Brain microvascular endothelial cell (primary cell): ENCODE measurements at regions not wholly inside any gene's neighbourhood (a gene's known extent, or its start where the extent isn't known, plus 50 kb on each side); places are given as distances from the start of the nearest gene placed in this dataset.
"Not testable (repeated sequence)": the region's sequence is repeated elsewhere in the genome, so short reads cannot be mapped to it uniquely, and the experiment has no call there.

Source experiments
- DNase-seq: peaks from one replicate; pipeline ENCODE4 v3.0.0-alpha.2; 2020
- H3K27ac ChIP-seq: fragments of 250-450 bp; sonication (Bioruptor Pico); 2 replicates; pipeline ENCODE4 v1.5.1; 2020; ENCODE audit warnings: mild to moderate bottlenecking, moderate library complexity
- H3K27me3 ChIP-seq: fragments of 250-450 bp; sonication (Bioruptor Pico); replicated peaks from 2 replicates; pipeline ENCODE4 v1.5.1; 2020; ENCODE audit warnings: mild to moderate bottlenecking
- H3K36me3 ChIP-seq: fragments of 250-450 bp; sonication (Bioruptor Pico); replicated peaks from 2 replicates; pipeline ENCODE4 v1.5.1; 2020; ENCODE audit warnings: mild to moderate bottlenecking
- H3K4me3 ChIP-seq: 2 replicates; pipeline ENCODE4 v1.5.1; 2011; ENCODE audit warnings: low read depth, mild to moderate bottlenecking, control low read depth, low read length, moderate library complexity
- CTCF ChIP-seq: IDR thresholded peaks from 2 replicates; pipeline ENCODE4 v1.5.1; 2011; ENCODE audit warnings: low read depth, mild to moderate bottlenecking, moderate library complexity, low read length, control low read depth, inconsistent platforms; ENCODE audit errors: missing control alignments
- in situ Hi-C: cut with HindIII; loops from 2 replicates; pipeline ENCODE4 v1.10.0; 2017; ENCODE audit warnings: low sequenced_read_pairs, low pct_ligation_motif_present

- not testable (repeated sequence) for DNase-seq
These were observed 479.7 kb upstream of the SLITRK5 start for GRCh38 chr13:87191485-87191884.

GRCh38 chr13:87198371-87198770, 472.8 kb upstream of the SLITRK5 start:
- in situ Hi-C loops: no loop called here
- no peak for TF ChIP-seq CTCF
- Histone ChIP-seq H3K36me3 (no peaks in the 10 kb centered on the region), H3K27me3 (no peaks in the 10 kb centered on the region), H3K27ac (no peak overlapping the region), H3K4me3 (no peak overlapping the region)
- no peak for DNase-seq

More at GRCh38 chr13:87191485-87191884, 479.7 kb upstream of the SLITRK5 start:
- H3K27me3 ChIP-seq, in situ Hi-C loops, H3K27ac ChIP-seq, H3K36me3 ChIP-seq, H3K4me3 ChIP-seq: not testable (repeated sequence)

GRCh38 chr13:87206708-87207107, 464.5 kb upstream of the SLITRK5 start:
- Histone ChIP-seq H3K27me3 (no peaks in the 10 kb centered on the region), H3K36me3 (no peaks in the 10 kb centered on the region), H3K4me3 (no peak overlapping the region), H3K27ac (no peak overlapping the region)
- TF ChIP-seq CTCF: no peak
- no peak for DNase-seq
- in situ Hi-C loops: no loop called here

GRCh38 chr13:87207280-87208003, 463.7 kb upstream of the SLITRK5 start:
- no peak overlapping the region for H3K27ac ChIP-seq
- TF ChIP-seq CTCF: no peak
- in situ Hi-C loops: no loop called here

GRCh38 chr13:87208636-87209035, 462.5 kb upstream of the SLITRK5 start:
- TF ChIP-seq CTCF: no peak
- in situ Hi-C loops: no loop called here
- Histone ChIP-seq H3K36me3 (no peaks in the 10 kb centered on the region), H3K4me3 (no peak overlapping the region), H3K27me3 (no peaks in the 10 kb centered on the region), H3K27ac (no peak overlapping the region)
- no peak for DNase-seq

More at GRCh38 chr13:87207280-87208003, 463.7 kb upstream of the SLITRK5 start:
- H3K36me3 ChIP-seq: no peaks in the 10 kb centered on the region
- no peak overlapping the region for H3K4me3 ChIP-seq
- DNase-seq: no peak
- no peaks in the 10 kb centered on the region for H3K27me3 ChIP-seq

- in situ Hi-C loops: no loop called here
These were observed 436.2 kb upstream of the SLITRK5 start for GRCh38 chr13:87234981-87235380.

More at GRCh38 chr13:87234981-87235380, 436.2 kb upstream of the SLITRK5 start:
- Histone ChIP-seq H3K36me3 (no peaks in the 10 kb centered on the region), H3K27me3 (no peaks in the 10 kb centered on the region), H3K4me3 (no peak overlapping the region), H3K27ac (no peak overlapping the region)
- TF ChIP-seq CTCF: peak; percentile 41
- peak; percentile 59 for DNase-seq
